H9 (cell line): ENCODE measurements at regions not wholly inside any gene's neighbourhood (a gene's known extent, or its start where the extent isn't known, plus 50 kb on each side); places are given as distances from the start of the nearest gene placed in this dataset.

Experiments used
- DNase-seq: peaks from one replicate; pipeline ENCODE4 v3.0.0-alpha.2; 2017
- H2AFZ ChIP-seq: one replicate; pipeline ENCODE4 v1.6.1; 2013; ENCODE audit warnings: mild to moderate bottlenecking, low read length, control low read depth, moderate library complexity
- H2AK5ac ChIP-seq: 2 replicates; pipeline ENCODE4 v1.6.1; 2013; ENCODE audit warnings: low read length, control low read depth, mixed read lengths; ENCODE audit not compliant: insufficient read length
- H2BK120ac ChIP-seq: one replicate; pipeline ENCODE4 v1.6.1; 2013; ENCODE audit warnings: low read depth, mild to moderate bottlenecking, low read length, control low read depth, inconsistent platforms; ENCODE audit not compliant: poor library complexity, severe bottlenecking
- H2BK12ac ChIP-seq: 2 replicates; pipeline ENCODE4 v1.6.1; 2013; ENCODE audit warnings: low read length, control low read depth, mixed read lengths, low read depth; ENCODE audit not compliant: insufficient read length
- H2BK15ac ChIP-seq: 2 replicates; pipeline ENCODE4 v1.6.1; 2013; ENCODE audit warnings: low read depth, low read length, control low read depth
- H2BK20ac ChIP-seq: one replicate; pipeline ENCODE4 v1.6.1; 2013; ENCODE audit warnings: low read depth, mild to moderate bottlenecking, low read length, control low read depth, inconsistent platforms; ENCODE audit not compliant: poor library complexity, severe bottlenecking
- H2BK5ac ChIP-seq: 2 replicates; pipeline ENCODE4 v1.6.1; 2013; ENCODE audit warnings: low read length, control low read depth, mixed read lengths; ENCODE audit not compliant: insufficient read length
- H3K14ac ChIP-seq: 2 replicates; pipeline ENCODE4 v1.6.1; 2013; ENCODE audit warnings: low read length, control low read depth; ENCODE audit not compliant: insufficient read depth
- H3K18ac ChIP-seq: 2 replicates; pipeline ENCODE4 v1.6.1; 2013; ENCODE audit warnings: low read depth, mild to moderate bottlenecking, mixed read lengths, low read length, control low read depth; ENCODE audit not compliant: insufficient read length
- H3K23ac ChIP-seq: 2 replicates; pipeline ENCODE4 v1.6.1; 2013; ENCODE audit warnings: low read length, control low read depth, mixed read lengths, low read depth; ENCODE audit not compliant: insufficient read length
- H3K23me2 ChIP-seq: 2 replicates; pipeline ENCODE4 v1.6.1; 2013; ENCODE audit warnings: low read depth, mild to moderate bottlenecking, mixed read lengths, low read length, control low read depth; ENCODE audit not compliant: insufficient read length, poor library complexity, severe bottlenecking
- H3K27ac ChIP-seq: 2 replicates; pipeline ENCODE4 v1.5.1; 2013; ENCODE audit warnings: low read length, control low read depth, mixed read lengths, low read depth; ENCODE audit not compliant: insufficient read length
- H3K27me3 ChIP-seq: 2 replicates; pipeline ENCODE4 v1.6.1; 2013; ENCODE audit warnings: low read length, control low read depth, inconsistent platforms; ENCODE audit not compliant: insufficient read depth
- H3K4ac ChIP-seq: 2 replicates; pipeline ENCODE4 v1.6.1; 2013; ENCODE audit warnings: low read depth, mild to moderate bottlenecking, control low read depth, inconsistent platforms, low read length, moderate library complexity
- H3K4me1 ChIP-seq: 2 replicates; pipeline ENCODE4 v1.6.1; 2013; ENCODE audit warnings: low read length, control low read depth, inconsistent platforms; ENCODE audit not compliant: insufficient read depth
- H3K4me2 ChIP-seq: 2 replicates; pipeline ENCODE4 v1.6.1; 2013; ENCODE audit warnings: low read length, control low read depth, mixed read lengths; ENCODE audit not compliant: insufficient read length, insufficient read depth
- H3K56ac ChIP-seq: 2 replicates; pipeline ENCODE4 v1.6.1; 2013; ENCODE audit warnings: low read depth, mild to moderate bottlenecking, mixed read lengths, low read length, control low read depth; ENCODE audit not compliant: insufficient read length
- H3K79me1 ChIP-seq: 2 replicates; pipeline ENCODE4 v1.6.1; 2013; ENCODE audit warnings: low read depth, mild to moderate bottlenecking, moderate library complexity, low read length, control low read depth, inconsistent platforms; ENCODE audit not compliant: insufficient read depth, poor library complexity, severe bottlenecking
- H3K79me2 ChIP-seq: 2 replicates; pipeline ENCODE4 v1.6.1; 2013; ENCODE audit warnings: low read length, control low read depth, inconsistent platforms; ENCODE audit not compliant: insufficient read depth
- H3K9ac ChIP-seq: 2 replicates; pipeline ENCODE4 v1.6.1; 2013; ENCODE audit warnings: low read length, control low read depth, mixed read lengths; ENCODE audit not compliant: insufficient read length; ENCODE audit errors: extremely low read depth
- H3K9me3 ChIP-seq: one replicate; pipeline ENCODE4 v1.6.1; 2013; ENCODE audit warnings: low read depth, low read length, inconsistent platforms; ENCODE audit not compliant: control insufficient read depth
- H3T11ph ChIP-seq: one replicate; pipeline ENCODE4 v1.6.1; 2013; ENCODE audit warnings: mild to moderate bottlenecking, low read length, control low read depth, inconsistent platforms
- H4K20me1 ChIP-seq: one replicate; pipeline ENCODE4 v1.6.1; 2013; ENCODE audit not compliant: control insufficient read depth, insufficient read length, insufficient read depth
- H4K5ac ChIP-seq: 2 replicates; pipeline ENCODE4 v1.6.1; 2013; ENCODE audit warnings: low read depth, mild to moderate bottlenecking, mixed read lengths, low read length, control low read depth; ENCODE audit not compliant: insufficient read length
- H4K8ac ChIP-seq: replicated peaks from 2 replicates; pipeline ENCODE4 v1.6.1; 2013; ENCODE audit warnings: low read length, control low read depth, mixed read lengths, low read depth; ENCODE audit not compliant: insufficient read length
- H4K91ac ChIP-seq: 2 replicates; pipeline ENCODE4 v1.6.1; 2013; ENCODE audit warnings: low read depth, mild to moderate bottlenecking, moderate library complexity, mixed read lengths, low read length, control low read depth; ENCODE audit not compliant: insufficient read length
- H3K27ac Mint-ChIP-seq, 3 experiments: 2 replicates in 2 of 3; 3 replicates in 1 of 3; pipeline ENCODE4 v1.8.0; 2020 to 2021; ENCODE audit warnings: mixed read lengths in 3 of 3, mild to moderate bottlenecking in 1 of 3, moderate library complexity in 1 of 3
- H3K27me3 Mint-ChIP-seq: 2 replicates; pipeline ENCODE4 v1.8.0; 2021; ENCODE audit warnings: low read depth, mild to moderate bottlenecking, moderate library complexity, mixed read lengths
- H3K36me3 Mint-ChIP-seq, 3 experiments: 2 replicates in 2 of 3; 3 replicates in 1 of 3; pipeline ENCODE4 v1.8.0; 2020 to 2021; ENCODE audit warnings: low read depth in 3 of 3, mixed read lengths in 3 of 3; ENCODE audit not compliant: insufficient read depth in 1 of 3
- H3K4me1 Mint-ChIP-seq, 2 experiments: 2 replicates each; pipeline ENCODE4 v1.8.0; 2020; ENCODE audit warnings: mixed read lengths in 2 of 2
- H3K4me3 Mint-ChIP-seq, 2 experiments: 2 replicates in 1 of 2; 3 replicates in 1 of 2; pipeline ENCODE4 v1.8.0; 2020 to 2021; ENCODE audit warnings: mild to moderate bottlenecking in 2 of 2, mixed read lengths in 2 of 2, moderate library complexity in 1 of 2
- H3K9me3 Mint-ChIP-seq, 2 experiments: 2 replicates in 1 of 2; 3 replicates in 1 of 2; pipeline ENCODE4 v1.8.0; 2020; ENCODE audit warnings: mild to moderate bottlenecking in 2 of 2, mixed read lengths in 2 of 2, moderate library complexity in 1 of 2
- WGBS: extraction: QIAGEN DNeasy Blood & Tissue Kit; methylation state at CpG from one replicate; pipeline ENCODE4 v1.1.7; 2013; ENCODE audit warnings: missing lambda C conversion rate, low lambda C conversion rate, mixed read lengths; ENCODE audit not compliant: insufficient read length; ENCODE audit errors: extremely low coverage; 5-methylcytosine and 5-hydroxymethylcytosine counted together
- TF ChIP-seq, protein P1 (sequence below): fragments of 200-600 bp; sonication (generic); conservative IDR thresholded peaks from 3 replicates; pipeline ENCODE4 v1.8.0; 2021; ENCODE audit warnings: antibody characterized with exemption, mild to moderate bottlenecking

DNA sequence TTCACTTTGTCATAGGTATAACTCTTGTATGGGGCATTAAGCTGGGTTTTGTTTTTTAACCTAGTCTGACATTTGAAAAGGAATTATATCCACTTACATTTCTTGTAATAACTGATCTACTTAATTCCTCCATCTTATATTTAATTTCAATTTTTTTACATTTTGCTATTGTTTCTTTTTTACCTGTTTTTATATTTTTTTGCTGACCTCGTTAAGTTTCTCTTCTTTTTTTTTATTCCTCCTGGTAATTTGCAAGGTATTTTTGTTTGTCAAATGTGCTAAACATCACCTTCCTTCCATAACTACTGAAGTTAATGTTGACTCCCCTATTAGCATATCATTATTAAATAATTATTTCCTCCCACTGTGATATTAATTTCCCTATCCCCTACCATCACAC is 87.7 kb upstream of the NR2F2 start:
- no peak overlapping the region for H3K23ac ChIP-seq
- no CpG with 5 or more reads among the region's 1 CpG for WGBS

More for the DNA sequence above, 87.7 kb upstream of the NR2F2 start:
- Histone ChIP-seq H4K8ac (no peak overlapping the region), H3T11ph (no peak overlapping the region), H3K4ac (no peak overlapping the region), H3K14ac (no peak overlapping the region), H3K9ac (no peak overlapping the region), H4K20me1 (no peaks in the 10 kb centered on the region), H2BK20ac (no peak overlapping the region), H3K27me3 (no peaks in the 10 kb centered on the region), H2BK120ac (no peak overlapping the region), H3K4me1 (no peaks in the 10 kb centered on the region), H3K79me2 (no peaks in the 10 kb centered on the region), H3K18ac (no peak overlapping the region), H3K9me3 (no peaks in the 10 kb centered on the region), H3K56ac (no peak overlapping the region), H2AK5ac (no peak overlapping the region), H3K79me1 (no peaks in the 10 kb centered on the region), H3K27ac (no peak overlapping the region), H2BK15ac (no peak overlapping the region), H3K4me2 (no peak overlapping the region), H4K91ac (no peak overlapping the region), H4K5ac (no peak overlapping the region), H2BK5ac (no peak overlapping the region), H2AFZ (no peak overlapping the region), H3K23me2 (no peaks in the 10 kb centered on the region), H2BK12ac (no peak overlapping the region)
- DNase-seq: no peak
- Mint-ChIP-seq H3K27me3 (no peaks in the 10 kb centered on the region; the same call in 1 of the 2 replicates), H3K36me3 (peaks cover 0 to under 1% (median 0%) of the 10 kb centered on the region in 3 experiments; a peak in 1 of 7 replicates), H3K27ac (no peak overlapping the region), H3K4me1 (peaks cover 7 to 8% of the 10 kb centered on the region in 2 experiments), H3K4me3 (no peak overlapping the region), H3K9me3 (peaks cover 0 to under 1% of the 10 kb centered on the region in 2 experiments; a peak in 1 of 5 replicates)
- TF ChIP-seq, protein P1, sequence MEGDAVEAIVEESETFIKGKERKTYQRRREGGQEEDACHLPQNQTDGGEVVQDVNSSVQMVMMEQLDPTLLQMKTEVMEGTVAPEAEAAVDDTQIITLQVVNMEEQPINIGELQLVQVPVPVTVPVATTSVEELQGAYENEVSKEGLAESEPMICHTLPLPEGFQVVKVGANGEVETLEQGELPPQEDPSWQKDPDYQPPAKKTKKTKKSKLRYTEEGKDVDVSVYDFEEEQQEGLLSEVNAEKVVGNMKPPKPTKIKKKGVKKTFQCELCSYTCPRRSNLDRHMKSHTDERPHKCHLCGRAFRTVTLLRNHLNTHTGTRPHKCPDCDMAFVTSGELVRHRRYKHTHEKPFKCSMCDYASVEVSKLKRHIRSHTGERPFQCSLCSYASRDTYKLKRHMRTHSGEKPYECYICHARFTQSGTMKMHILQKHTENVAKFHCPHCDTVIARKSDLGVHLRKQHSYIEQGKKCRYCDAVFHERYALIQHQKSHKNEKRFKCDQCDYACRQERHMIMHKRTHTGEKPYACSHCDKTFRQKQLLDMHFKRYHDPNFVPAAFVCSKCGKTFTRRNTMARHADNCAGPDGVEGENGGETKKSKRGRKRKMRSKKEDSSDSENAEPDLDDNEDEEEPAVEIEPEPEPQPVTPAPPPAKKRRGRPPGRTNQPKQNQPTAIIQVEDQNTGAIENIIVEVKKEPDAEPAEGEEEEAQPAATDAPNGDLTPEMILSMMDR: no peak
